Left hindlimb (tissue), 1 donor: ENCODE measurements at regions not wholly inside any gene's neighbourhood (a gene's known extent, or its start where the extent isn't known, plus 50 kb on each side); places are given as distances from the start of the nearest gene placed in this dataset.

Source experiments
- DNase-seq: peaks from one replicate; pipeline ENCODE4 v3.0.0-alpha.2; 2018

DNA sequence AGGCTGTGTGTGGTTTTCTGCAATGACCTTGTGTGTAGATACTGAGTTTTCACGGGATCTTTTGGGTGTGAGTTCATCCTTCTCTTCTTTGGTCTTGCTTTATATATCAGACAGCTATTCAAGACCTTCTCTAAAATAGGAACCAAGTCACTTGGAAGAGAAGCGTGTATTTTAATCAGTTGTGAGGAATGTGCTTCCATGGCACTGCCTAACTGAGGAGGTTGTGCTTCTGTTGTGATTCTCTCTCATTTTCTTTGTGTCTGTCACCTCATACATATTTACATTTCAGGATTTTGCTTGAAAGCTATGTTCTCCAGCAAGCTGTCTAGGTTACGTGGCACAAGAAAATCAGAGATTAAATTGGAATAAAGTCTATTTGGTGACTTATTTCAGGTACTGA is 428.7 kb downstream of the QKI start:
- no peak for DNase-seq

DNA sequence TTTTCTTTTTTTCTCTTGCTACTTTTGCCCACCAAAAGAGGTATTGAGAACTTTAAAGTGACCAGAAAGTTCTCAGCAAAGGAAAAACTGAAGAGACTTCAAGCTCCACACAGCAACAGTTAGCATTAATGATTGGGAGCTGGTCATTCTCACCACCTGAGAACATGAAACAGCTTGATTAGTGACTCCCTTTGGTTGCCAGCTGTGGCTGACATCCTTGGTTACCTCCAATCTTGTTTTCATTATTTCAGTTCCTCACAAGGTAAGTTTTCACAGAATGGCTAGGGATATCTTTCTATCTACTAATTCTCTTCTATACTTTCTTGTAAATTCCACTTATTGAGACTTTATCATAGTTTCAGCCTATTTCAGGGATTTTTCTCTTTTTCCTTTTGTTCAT is 427.9 kb downstream of the QKI start:
- no peak for DNase-seq

DNA sequence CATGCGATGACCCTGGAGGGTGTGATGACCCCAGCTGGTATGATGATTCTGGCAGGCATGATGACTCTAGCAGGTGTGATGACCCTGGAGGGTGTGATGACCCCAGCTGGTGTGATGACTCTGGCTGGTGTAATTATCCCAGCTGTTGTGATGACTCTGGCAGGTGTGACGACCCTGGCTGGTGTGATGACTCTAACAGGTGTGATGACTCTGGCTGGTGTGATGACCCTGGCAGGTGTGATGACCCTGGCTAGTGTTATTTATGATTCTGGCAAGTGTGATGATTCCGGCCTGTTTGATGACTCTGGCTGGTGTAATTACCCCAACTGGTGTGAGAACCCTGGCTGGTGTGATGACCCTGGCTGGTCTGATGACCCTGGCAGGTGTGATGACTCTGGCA is 427.2 kb downstream of the QKI start:
- DNase-seq: no peak

DNA sequence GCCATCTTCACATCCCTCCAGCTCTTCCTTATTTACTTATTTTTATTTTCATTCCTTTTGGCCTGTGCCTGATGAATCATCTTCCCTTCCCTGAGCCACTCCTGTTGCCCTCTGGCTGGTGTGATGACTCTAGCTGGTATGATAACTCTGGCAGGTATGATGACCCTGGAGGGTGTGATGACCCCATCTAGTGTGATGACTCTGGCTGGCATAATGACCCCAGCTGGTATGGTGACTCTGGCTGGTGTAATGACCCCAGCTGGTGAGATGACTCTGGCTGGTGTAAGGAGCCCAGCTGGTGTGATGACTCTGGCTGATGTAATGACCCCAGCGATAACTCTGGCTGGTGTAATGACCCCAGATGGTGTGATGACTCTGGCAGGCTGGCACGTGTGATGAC is 426.8 kb downstream of the QKI start:
- DNase-seq: no peak

DNA sequence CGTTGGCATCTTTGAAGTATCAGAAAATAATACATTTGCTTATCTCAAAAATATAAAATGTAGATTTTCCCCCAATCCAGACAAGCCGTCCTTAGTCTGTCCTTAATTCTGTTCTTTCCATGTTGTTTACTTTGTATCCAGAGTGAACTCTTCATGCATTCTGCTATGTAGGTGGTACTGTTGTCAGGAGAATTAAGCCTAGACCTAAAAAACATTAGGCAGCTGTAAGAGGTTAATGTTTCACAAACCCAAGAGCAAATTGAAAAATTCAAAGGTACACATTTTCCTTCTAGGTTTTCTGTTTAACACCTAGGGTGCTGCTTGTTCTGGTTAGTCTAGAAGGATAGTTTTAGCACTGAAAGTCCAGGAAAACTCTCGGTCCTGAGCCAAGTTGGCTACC is 426.4 kb downstream of the QKI start:
- no peak for DNase-seq

DNA sequence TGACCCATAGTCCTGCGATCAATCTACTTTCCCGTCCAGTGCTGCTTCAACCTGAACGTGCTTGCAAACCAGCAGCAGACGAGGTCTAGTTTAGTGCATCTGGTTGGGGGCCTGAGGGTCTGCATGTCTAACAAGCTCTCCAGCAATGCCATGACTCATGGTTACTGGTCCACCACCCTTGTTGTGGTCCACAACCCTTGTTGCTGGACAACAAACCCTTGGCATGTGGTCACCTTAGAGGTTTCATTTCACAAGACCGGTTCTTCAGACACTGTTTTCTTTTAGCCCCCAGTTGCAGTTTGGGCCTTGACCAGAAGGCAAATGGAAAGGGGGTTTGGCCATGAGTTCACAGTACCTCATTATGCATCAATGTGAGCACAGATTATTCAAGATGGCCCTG is 424.8 kb downstream of the QKI start:
- no peak for DNase-seq

DNA sequence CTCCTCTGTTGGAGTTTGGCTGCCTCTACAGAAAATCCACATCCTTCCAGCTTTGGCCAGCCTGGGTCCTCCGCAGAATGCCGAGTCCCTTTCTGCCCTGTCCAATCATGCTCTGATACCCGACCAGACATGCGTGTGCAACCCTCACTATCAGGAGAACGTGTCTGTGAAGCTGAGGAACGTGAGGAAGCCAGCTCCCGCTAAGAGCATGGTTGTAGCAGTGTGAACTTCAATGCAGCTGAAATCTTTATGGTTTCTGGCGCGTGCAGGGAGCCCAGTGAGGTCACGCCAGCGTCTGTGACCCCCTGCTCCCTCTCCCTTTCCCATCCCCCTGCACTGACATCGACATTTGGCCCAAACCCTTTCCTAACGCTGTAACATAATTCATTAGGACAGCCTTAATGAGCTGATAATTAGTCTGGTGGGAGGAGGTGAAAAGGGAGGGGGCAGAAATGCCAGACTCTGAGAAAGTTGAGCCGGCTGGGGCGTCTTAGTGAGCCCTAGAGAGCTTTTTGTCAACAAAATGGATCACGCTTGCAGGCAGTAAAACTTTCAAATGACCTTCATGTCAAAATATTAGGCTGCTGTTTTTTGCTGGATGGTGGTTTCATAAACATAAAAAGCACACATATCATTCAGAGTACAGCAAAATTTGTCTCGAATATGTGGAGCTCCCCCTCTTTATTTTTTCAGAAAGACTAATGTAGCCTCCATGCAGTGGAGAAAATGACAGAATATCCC is 423.3 kb downstream of the QKI start:
- peak; percentile 42 for DNase-seq

DNA sequence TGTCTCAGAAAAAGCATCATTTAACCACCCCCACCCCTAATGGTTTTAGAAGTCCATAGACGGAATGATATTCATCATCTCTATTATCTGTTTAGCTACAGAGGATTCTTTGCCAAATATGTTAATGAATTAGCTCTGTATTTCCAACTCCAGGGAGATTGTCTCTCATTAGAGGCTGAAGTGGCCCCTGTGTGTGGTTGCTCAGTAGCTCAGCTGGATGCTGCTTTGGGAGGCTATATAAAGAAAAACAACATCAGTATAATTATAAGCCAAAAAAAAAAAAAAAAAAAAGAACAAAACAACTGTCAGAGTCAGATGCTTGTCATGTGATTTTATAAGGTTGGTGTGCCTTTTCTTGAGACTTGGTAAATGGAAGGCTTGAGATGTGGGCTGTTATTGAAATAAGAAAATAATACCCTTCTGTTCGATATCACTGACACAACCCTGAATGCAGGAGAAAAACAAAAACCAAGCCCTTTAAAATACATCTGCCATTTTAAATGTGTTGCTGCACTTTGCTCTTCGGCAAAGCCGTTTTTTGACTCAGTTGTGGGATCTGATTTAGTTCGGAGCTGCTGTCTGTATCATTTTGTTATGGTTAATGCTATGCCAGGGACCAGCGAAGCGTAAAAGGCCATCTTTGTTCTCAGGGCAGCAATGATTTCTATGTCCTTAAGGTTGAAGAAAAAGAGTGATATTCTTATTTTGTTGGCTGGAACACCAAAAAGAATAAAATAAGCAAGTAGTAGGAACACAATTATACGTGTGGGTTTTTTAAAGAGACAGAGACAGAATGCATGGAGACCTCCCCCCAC is 422.6 kb downstream of the QKI start:
- DNase-seq: no peak

DNA sequence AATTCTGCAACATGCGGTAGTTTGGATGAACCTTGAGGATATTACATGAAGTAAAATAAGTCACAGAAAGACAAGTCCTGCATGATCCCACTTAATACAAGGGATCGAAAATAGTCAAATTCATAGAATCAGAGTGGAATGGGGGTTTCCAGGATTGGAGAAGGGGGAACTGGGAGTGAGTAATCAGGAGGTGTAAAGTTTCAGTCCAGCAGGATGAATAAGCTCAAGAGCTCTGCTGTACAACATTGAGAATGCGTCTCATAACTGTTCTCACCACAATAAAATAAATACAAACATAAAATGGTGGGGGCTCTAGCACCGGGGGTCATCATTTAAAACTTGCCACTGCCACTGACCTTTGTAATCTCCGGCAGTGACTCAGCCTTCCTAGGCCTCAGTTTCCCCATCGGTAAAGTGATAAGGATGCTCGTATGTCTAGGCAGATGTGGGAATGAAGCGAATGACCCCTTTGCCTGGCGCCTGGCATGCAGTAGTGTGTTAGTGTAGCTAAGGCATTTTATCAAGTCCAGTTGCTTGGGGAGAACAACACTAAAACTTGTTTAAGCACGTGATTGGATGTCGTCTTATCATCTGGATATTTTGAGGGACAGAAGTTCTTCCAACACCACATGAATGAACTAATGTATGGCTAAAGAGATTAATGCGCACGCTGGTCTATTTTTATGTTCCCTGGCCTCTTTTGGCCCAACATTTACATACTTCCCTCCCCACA is 421.1 kb downstream of the QKI start:
- no peak for DNase-seq

DNA sequence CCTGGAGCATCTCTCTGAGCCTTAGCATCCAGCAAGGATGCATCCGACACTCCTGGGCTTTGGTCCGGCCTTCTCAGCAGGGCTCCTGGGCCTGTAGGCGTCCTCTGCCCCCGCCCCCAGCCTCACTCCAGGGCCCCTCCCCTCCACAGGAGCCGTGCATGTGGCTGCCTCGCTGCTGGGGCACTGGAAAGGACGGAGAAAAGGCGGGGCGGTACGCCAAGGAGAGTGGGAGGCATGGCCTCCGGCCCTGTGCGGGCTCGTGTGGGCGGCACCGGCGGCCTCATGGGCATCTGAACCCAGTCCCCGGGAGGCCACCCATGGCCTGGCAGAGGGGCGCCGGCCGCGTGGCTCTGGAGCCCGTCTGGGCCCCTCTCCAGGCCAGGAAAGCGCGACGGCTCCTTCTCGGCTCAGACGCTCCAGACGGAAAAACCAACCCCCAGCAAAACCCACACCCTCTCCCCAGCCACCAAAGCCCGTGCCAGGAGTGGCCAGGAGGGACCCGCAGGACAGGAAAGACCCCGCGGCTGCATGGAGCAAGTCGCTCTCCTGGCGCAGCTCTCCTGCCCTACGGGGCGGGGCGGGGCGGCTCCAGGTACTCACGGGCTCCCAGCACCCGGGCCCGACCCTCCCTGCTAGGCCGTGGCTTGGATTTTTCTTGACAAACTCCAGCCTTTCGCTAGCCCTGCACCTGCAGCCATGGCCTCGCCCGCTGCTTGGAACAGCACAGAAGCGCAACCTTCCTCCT is 419.9 kb downstream of the QKI start:
- no peak for DNase-seq

DNA sequence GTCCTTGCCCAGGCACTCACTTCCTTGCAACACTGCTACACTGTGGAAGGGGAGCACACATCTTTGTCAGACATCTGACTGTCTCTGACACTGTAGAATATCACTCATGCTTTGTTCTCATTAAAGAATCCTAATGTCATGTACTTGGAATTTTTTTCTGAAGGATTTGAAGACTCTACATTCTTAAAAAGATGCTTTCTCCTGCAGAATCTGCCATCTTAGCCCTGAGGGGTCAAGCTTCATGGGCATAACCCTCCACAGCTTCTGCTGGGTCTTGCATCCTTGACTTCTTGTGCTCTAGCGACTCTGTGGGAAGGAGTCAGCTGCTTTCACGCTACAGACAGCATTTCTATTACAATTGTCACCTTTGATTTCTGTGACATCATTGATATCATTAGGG is 417.2 kb downstream of the QKI start:
- DNase-seq: no peak

DNA sequence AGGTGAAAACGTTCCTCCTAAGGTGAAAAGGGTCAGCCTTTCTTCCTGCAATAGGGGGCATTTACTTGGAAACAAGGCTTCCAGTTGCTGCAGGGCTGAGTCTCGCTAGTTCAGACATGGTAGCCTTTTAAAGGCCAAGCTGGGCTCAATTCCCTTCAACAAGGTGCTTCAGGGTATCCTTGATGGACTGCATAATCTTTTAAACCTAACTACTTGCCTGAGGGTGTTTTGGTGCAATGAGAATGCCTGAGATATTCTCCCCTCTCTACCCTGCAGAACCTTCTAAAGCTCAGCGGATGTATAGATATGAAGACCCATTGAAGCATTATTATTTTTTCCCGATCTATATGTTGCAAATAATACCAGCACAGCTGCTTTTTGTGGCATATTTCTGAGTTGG is 416.1 kb downstream of the QKI start:
- DNase-seq: no peak

DNA sequence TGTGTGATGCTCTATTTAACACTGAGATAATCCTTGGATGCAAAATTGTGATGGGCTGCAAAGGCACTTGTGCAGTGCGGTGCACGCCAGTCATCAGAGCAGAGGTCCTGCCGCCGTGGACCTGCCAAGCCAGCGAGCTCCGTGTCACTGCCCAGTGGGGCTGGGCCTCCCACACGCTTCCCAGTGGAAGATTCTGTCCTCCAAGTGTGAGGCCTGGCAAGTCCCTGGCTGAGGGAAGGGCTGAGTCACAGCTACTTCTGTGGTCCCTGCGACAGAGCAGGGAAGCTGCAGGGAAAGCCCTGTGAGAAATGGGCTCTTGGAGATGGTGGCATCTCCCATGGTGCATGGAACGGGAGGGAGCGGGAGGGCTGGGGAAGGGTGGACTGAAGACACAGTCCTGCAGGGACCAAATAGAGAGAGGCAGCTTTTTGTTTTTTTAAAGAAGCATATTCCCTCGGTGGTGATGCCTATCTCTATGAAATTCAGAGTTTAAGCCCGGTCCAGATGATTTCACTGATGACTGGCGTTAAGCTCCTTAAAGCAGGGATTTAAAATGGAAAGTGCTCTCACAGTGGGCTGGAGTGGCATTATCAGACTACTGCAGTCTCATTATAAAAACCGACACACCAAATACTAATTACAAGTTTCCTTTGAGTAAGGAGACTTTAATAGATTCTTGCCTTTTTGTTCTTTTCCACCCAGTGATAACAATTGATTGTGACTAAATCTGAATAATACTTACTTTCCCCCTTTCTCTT is 413.7 kb downstream of the QKI start:
- DNase-seq: no peak

DNA sequence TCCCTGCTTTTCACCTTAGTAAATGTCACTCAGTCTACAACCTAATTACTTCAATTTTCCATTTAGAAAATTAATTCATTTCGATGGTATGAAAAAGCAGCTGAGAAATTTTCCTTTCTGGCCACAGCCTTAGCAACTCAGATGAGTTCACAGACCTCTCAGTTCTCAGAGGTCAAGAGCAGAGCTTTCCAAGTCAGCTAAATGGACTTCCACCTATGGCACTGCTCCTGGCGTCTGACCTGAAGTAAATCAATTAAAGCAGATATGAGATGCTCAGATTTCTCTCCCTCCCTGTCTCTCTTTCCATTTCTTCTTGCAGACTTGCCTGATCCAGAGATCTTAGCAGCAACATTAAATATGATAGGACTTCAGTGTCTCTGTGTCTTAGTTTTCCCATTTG is 412.6 kb downstream of the QKI start:
- DNase-seq: no peak

DNA sequence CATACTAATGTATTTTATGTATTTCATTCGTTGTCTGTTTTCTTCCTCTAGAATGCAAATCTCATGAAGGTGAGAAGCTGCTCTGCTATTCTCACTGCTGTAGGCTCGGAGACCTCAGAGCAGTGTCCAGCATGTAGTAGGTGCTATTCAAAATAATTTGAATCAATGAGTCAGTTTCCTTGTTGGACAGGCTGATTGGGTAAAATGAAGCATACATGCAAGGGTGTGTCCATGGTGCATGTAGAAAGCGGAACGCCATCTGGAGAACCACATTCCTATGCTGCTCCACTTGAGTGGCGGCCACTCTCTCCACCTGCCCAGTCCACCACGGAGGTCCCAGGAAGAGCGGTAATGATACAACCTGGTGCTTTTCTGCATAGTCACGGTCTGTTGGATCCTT is 412.1 kb downstream of the QKI start:
- DNase-seq: no peak

DNA sequence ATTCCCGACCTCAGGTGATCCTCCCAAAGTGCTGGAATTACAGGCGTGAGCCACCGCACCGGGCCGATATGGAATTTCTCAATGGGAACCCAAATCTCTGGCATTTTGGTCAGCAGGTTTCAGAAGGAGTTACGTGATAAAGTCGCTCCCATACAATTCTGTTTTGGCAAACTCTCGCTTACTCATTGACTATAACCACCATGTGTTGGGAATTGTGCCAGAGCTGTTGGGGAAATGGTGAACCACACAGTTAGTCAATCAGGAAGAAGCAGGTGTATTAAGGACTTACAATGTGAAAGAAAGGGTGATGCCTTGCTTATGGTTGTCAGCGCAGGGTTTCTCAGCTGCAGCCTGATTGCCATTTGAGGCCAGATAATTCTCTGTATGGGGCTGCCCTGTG is 410.5 kb downstream of the QKI start:
- DNase-seq: no peak

DNA sequence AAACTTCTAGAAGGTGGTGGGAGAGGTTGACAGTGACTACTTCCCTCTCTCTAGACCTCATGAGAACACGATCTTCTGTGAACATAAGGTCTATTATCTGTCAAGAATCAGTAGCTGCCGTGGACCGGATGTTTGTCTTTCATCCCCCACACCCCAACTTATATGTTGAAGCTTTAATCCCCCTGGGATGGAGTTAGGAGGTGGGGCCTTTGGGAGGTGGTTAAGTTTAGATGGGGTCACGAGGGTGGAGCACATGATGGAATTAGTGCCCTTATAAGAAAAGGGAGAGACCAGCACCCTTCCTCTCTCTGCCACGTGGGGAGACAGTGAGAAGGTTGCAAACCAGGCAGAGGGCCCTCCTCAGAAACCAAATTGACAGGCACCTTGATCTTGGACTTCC is 409.1 kb downstream of the QKI start:
- DNase-seq: no peak

DNA sequence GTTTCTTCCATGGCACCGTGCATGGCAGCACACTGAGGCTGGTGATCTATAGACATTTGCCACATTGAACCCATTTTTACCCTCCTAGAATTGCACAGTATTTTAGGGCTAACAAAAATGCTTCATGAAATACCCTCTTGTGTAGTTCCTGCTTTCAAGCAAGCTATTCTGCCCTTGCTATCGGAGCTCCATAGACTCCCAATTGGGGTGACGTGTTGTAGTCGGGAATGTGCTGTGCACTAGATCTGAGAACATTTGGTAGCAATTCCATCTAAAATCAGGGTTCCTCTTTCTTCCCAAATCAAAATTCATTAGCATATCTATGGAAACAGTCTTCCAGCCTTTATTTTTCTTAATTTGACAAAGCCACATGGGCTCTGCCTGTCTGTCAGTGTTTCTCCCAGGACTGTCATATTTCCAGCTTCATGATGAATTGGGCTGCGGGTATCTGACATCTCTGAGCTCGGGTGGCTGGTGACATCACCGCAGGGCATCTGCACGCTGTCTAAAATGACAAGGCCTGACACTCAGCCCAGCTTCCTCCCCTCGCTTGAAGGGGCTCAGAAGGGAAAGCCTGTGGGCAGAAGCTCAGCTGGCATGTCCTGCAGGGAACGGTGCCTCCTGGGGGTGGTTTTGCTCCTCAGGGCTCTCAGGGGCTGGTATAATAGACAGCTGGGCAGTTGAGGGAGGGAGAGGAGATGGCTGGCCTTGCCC is 406.4 kb downstream of the QKI start:
- no peak for DNase-seq

DNA sequence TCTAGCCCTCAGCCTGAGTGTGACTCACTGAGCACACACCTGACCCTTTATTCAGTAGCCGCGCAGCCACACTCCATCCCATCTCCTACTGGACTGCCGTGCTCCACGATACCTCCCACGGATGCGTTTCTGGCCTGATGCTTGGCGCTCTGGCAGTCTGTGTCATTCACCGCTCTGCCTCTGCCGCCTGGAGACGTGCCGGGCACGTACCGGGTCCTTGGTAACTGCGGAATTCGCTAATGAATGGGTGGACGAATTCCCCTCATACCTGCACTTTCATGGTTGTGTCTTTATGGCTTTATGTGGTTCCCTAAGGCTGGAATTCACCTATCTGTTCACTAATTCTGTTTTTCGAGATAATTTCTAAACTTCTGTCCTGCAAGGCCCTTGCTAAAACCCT is 405.7 kb downstream of the QKI start:
- no peak for DNase-seq

DNA sequence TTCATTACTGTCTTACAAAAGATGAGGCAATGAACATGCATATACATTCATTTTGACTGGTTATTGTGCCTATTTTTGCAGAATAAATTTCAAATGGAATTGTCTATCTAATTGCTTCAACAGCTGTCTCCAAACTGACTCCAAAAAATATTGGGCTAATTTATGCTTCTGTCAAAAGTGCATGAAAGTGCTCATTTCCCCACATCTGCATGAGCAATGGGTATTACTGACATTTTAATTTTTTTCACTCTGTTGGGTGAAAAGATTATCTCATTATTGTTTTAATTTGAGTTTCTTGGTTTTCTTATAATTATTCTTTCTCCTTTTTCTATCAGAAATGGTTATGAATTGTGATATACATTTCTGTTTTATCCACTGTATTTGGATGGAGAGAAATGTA is 404.2 kb downstream of the QKI start:
- no peak for DNase-seq

DNA sequence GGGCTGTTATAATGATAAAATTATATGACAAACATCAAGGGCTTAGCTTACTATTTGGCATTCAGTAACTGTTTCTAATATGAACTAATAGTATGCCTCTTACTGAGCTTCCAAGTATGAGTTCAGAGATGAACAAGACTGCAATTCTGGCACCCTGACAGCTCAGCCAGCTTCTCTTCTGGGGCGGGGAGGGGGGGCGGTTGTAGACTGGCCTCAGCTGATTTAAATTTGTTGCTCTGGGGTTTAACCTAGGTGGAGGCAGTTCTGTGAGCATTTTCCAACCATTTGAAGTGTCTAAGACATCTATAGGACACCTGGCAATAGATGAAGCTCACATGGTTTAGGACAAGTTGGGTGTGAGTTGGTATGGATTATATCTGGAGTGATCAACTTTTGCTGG is 401.9 kb downstream of the QKI start:
- no peak for DNase-seq

DNA sequence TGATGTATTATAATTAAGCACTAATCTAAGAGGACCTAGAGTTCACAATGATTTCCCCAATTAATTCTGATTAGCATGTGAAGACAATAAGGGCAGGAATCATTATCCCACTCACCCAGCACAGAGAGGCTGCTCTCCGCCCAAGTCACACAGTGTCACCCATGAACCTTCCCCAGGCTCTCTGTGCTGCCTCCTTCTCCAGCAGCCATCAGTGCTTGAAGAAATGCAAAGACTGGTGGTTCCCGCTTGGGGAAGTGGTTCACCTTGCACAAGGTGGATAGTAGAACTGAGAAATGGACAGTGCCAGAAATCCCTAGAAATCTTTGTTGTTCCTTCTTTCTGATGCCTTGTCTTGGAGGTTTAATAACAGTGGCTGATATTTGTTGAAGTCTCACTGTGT is 401.3 kb downstream of the QKI start:
- no peak for DNase-seq
